ENCODE measurements at regions not wholly inside any gene's neighbourhood (a gene's known extent, or its start where the extent isn't known, plus 50 kb on each side); places are given as distances from the start of the nearest gene placed in this dataset.

GRCh38 chr5:159741829-159742322 lies 174.4 kb upstream of the ADRA1B start:
- Histone ChIP-seq H3K4me2 (ENCODE audit: low read length) (no peak overlapping the region), H3K23ac (ENCODE audit: low read length) (no peak overlapping the region), H2BK120ac (ENCODE audit: low read depth, low read length) (no peak overlapping the region), H3K27ac (ENCODE audit: low read depth, low read length) (no peak overlapping the region), H3K79me1 (ENCODE audit: low read length) (no peaks in the 10 kb centered on the region), H3K4ac (ENCODE audit: low read depth, low read length) (no peak overlapping the region), H2BK5ac (ENCODE audit: low read length) (no peak overlapping the region), H3K4me1 (ENCODE audit: control insufficient read depth, low read depth, low read length) (no peaks in the 10 kb centered on the region), H3K27me3 (ENCODE audit: insufficient read depth, low read length, poor library complexity) (no peaks in the 10 kb centered on the region), H3K9ac (ENCODE audit: low read length) (no peak overlapping the region), H3K18ac (ENCODE audit: low read length) (no peak overlapping the region), H2BK15ac (replicated peaks; ENCODE audit: low read depth) (no peak overlapping the region), H4K8ac (ENCODE audit: low read depth, low read length) (no peak overlapping the region), H3K79me2 (ENCODE audit: control insufficient read depth, insufficient read depth, low read length) (no peaks in the 10 kb centered on the region), H3K56ac (ENCODE audit: low read length) (no peak overlapping the region), H3K4me3 (ENCODE audit: low read length) (no peak overlapping the region), H4K5ac (ENCODE audit: low read length) (no peak overlapping the region), H3K36me3 (ENCODE audit: control insufficient read depth, insufficient read depth, low read length) (no peaks in the 10 kb centered on the region), H2AK5ac (ENCODE audit: low read length) (no peak overlapping the region)
- DNase-seq, result no peak
- WGBS (ENCODE audit: extremely low coverage, insufficient coverage, low lambda C conversion rate), result no CpG with 5 or more reads among the region's 5 CpGs

GRCh38 chr5:159743234-159743633 lies 173.0 kb upstream of the ADRA1B start:
- Histone ChIP-seq H3K79me1 (ENCODE audit: low read length) (no peaks in the 10 kb centered on the region), H3K9ac (ENCODE audit: low read length) (no peak overlapping the region), H4K8ac (ENCODE audit: low read depth, low read length) (no peak overlapping the region), H3K23ac (ENCODE audit: low read length) (no peak overlapping the region), H3K27ac (ENCODE audit: low read depth, low read length) (no peak overlapping the region), H3K56ac (ENCODE audit: low read length) (no peak overlapping the region), H3K4me1 (ENCODE audit: control insufficient read depth, low read depth, low read length) (no peaks in the 10 kb centered on the region), H2AK5ac (ENCODE audit: low read length) (no peak overlapping the region), H3K27me3 (ENCODE audit: insufficient read depth, low read length, poor library complexity) (no peaks in the 10 kb centered on the region), H3K36me3 (ENCODE audit: control insufficient read depth, insufficient read depth, low read length) (no peaks in the 10 kb centered on the region), H3K18ac (ENCODE audit: low read length) (no peak overlapping the region), H2BK5ac (ENCODE audit: low read length) (no peak overlapping the region), H2BK120ac (ENCODE audit: low read depth, low read length) (no peak overlapping the region), H3K4me3 (ENCODE audit: low read length) (no peak overlapping the region), H3K4me2 (ENCODE audit: low read length) (no peak overlapping the region), H3K4ac (ENCODE audit: low read depth, low read length) (no peak overlapping the region), H4K5ac (ENCODE audit: low read length) (no peak overlapping the region), H3K79me2 (ENCODE audit: control insufficient read depth, insufficient read depth, low read length) (no peaks in the 10 kb centered on the region), H2BK15ac (replicated peaks; ENCODE audit: low read depth) (no peak overlapping the region)
- DNase-seq, result no peak
- WGBS (ENCODE audit: extremely low coverage, insufficient coverage, low lambda C conversion rate), result no CpG with 5 or more reads among the region's 1 CpG

GRCh38 chr5:159746707-159747106 lies 169.6 kb upstream of the ADRA1B start:
- Histone ChIP-seq H3K9ac (ENCODE audit: low read length) (no peak overlapping the region), H3K56ac (ENCODE audit: low read length) (no peak overlapping the region), H3K27ac (ENCODE audit: low read depth, low read length) (no peak overlapping the region), H3K18ac (ENCODE audit: low read length) (no peak overlapping the region), H2BK15ac (replicated peaks; ENCODE audit: low read depth) (no peak overlapping the region), H3K79me2 (ENCODE audit: control insufficient read depth, insufficient read depth, low read length) (no peaks in the 10 kb centered on the region), H3K36me3 (ENCODE audit: control insufficient read depth, insufficient read depth, low read length) (no peaks in the 10 kb centered on the region), H3K23ac (ENCODE audit: low read length) (no peak overlapping the region), H4K5ac (ENCODE audit: low read length) (no peak overlapping the region), H4K8ac (ENCODE audit: low read depth, low read length) (no peak overlapping the region), H3K4me2 (ENCODE audit: low read length) (no peak overlapping the region), H2BK120ac (ENCODE audit: low read depth, low read length) (no peak overlapping the region), H3K4ac (ENCODE audit: low read depth, low read length) (no peak overlapping the region), H3K4me1 (ENCODE audit: control insufficient read depth, low read depth, low read length) (no peaks in the 10 kb centered on the region), H2AK5ac (ENCODE audit: low read length) (no peak overlapping the region), H3K27me3 (ENCODE audit: insufficient read depth, low read length, poor library complexity) (no peaks in the 10 kb centered on the region), H2BK5ac (ENCODE audit: low read length) (no peak overlapping the region), H3K4me3 (ENCODE audit: low read length) (no peak overlapping the region), H3K79me1 (ENCODE audit: low read length) (no peaks in the 10 kb centered on the region)
- no peak for DNase-seq
- WGBS (ENCODE audit: extremely low coverage, insufficient coverage, low lambda C conversion rate), result no CpG with 5 or more reads among the region's 4 CpGs

GRCh38 chr5:159749146-159749545 lies 167.1 kb upstream of the ADRA1B start:
- no peak overlapping the region for H3K4me2 ChIP-seq (ENCODE audit: low read length)
- no peak overlapping the region for H3K23ac ChIP-seq (ENCODE audit: low read length)
- no peak overlapping the region for H2BK120ac ChIP-seq (ENCODE audit: low read depth, low read length)
- H3K27me3 ChIP-seq (ENCODE audit: insufficient read depth, low read length, poor library complexity), result no peaks in the 10 kb centered on the region
- H3K36me3 ChIP-seq (ENCODE audit: control insufficient read depth, insufficient read depth, low read length), result no peaks in the 10 kb centered on the region
- H3K9ac ChIP-seq (ENCODE audit: low read length), result no peak overlapping the region
- no peak overlapping the region for H2BK15ac ChIP-seq (replicated peaks; ENCODE audit: low read depth)
- H3K4ac ChIP-seq (ENCODE audit: low read depth, low read length), result no peak overlapping the region
- no peaks in the 10 kb centered on the region for H3K79me1 ChIP-seq (ENCODE audit: low read length)
- H3K18ac ChIP-seq (ENCODE audit: low read length), result no peak overlapping the region
- no peak for DNase-seq
- no peak overlapping the region for H2AK5ac ChIP-seq (ENCODE audit: low read length)
- H2BK5ac ChIP-seq (ENCODE audit: low read length), result no peak overlapping the region
- H3K4me1 ChIP-seq (ENCODE audit: control insufficient read depth, low read depth, low read length), result no peaks in the 10 kb centered on the region
- H3K56ac ChIP-seq (ENCODE audit: low read length), result no peak overlapping the region
- no peak overlapping the region for H3K4me3 ChIP-seq (ENCODE audit: low read length)
- no peak overlapping the region for H4K5ac ChIP-seq (ENCODE audit: low read length)
- H4K8ac ChIP-seq (ENCODE audit: low read depth, low read length), result no peak overlapping the region
- no peaks in the 10 kb centered on the region for H3K79me2 ChIP-seq (ENCODE audit: control insufficient read depth, insufficient read depth, low read length)
- no peak overlapping the region for H3K27ac ChIP-seq (ENCODE audit: low read depth, low read length)

GRCh38 chr5:159750226-159750625 lies 166.1 kb upstream of the ADRA1B start:
- Histone ChIP-seq H2AK5ac (ENCODE audit: low read length) (no peak overlapping the region), H2BK5ac (ENCODE audit: low read length) (no peak overlapping the region), H3K4me2 (ENCODE audit: low read length) (no peak overlapping the region), H4K8ac (ENCODE audit: low read depth, low read length) (no peak overlapping the region), H3K23ac (ENCODE audit: low read length) (no peak overlapping the region), H3K4ac (ENCODE audit: low read depth, low read length) (no peak overlapping the region), H3K36me3 (ENCODE audit: control insufficient read depth, insufficient read depth, low read length) (no peaks in the 10 kb centered on the region), H3K79me2 (ENCODE audit: control insufficient read depth, insufficient read depth, low read length) (no peaks in the 10 kb centered on the region), H3K9ac (ENCODE audit: low read length) (no peak overlapping the region), H3K4me3 (ENCODE audit: low read length) (no peak overlapping the region), H3K27me3 (ENCODE audit: insufficient read depth, low read length, poor library complexity) (no peaks in the 10 kb centered on the region), H3K27ac (ENCODE audit: low read depth, low read length) (no peak overlapping the region), H2BK15ac (replicated peaks; ENCODE audit: low read depth) (no peak overlapping the region), H3K56ac (ENCODE audit: low read length) (no peak overlapping the region), H2BK120ac (ENCODE audit: low read depth, low read length) (no peak overlapping the region), H4K5ac (ENCODE audit: low read length) (no peak overlapping the region), H3K18ac (ENCODE audit: low read length) (no peak overlapping the region), H3K79me1 (ENCODE audit: low read length) (no peaks in the 10 kb centered on the region), H3K4me1 (ENCODE audit: control insufficient read depth, low read depth, low read length) (no peaks in the 10 kb centered on the region)
- DNase-seq, result no peak
- no CpG with 5 or more reads among the region's 5 CpGs for WGBS (ENCODE audit: extremely low coverage, insufficient coverage, low lambda C conversion rate)

GRCh38 chr5:159751459-159751858 lies 164.8 kb upstream of the ADRA1B start:
- Histone ChIP-seq H3K79me1 (ENCODE audit: low read length) (no peaks in the 10 kb centered on the region), H3K23ac (ENCODE audit: low read length) (no peak overlapping the region), H2BK15ac (replicated peaks; ENCODE audit: low read depth) (no peak overlapping the region), H3K4me3 (ENCODE audit: low read length) (no peak overlapping the region), H3K79me2 (ENCODE audit: control insufficient read depth, insufficient read depth, low read length) (no peaks in the 10 kb centered on the region), H3K27me3 (ENCODE audit: insufficient read depth, low read length, poor library complexity) (no peaks in the 10 kb centered on the region), H4K5ac (ENCODE audit: low read length) (no peak overlapping the region), H2AK5ac (ENCODE audit: low read length) (no peak overlapping the region), H3K9ac (ENCODE audit: low read length) (no peak overlapping the region), H3K18ac (ENCODE audit: low read length) (no peak overlapping the region), H2BK5ac (ENCODE audit: low read length) (no peak overlapping the region), H3K4me1 (ENCODE audit: control insufficient read depth, low read depth, low read length) (no peaks in the 10 kb centered on the region), H3K36me3 (ENCODE audit: control insufficient read depth, insufficient read depth, low read length) (no peaks in the 10 kb centered on the region), H2BK120ac (ENCODE audit: low read depth, low read length) (no peak overlapping the region), H3K56ac (ENCODE audit: low read length) (no peak overlapping the region), H3K27ac (ENCODE audit: low read depth, low read length) (no peak overlapping the region), H4K8ac (ENCODE audit: low read depth, low read length) (no peak overlapping the region), H3K4me2 (ENCODE audit: low read length) (no peak overlapping the region), H3K4ac (ENCODE audit: low read depth, low read length) (no peak overlapping the region)
- WGBS (ENCODE audit: extremely low coverage, insufficient coverage, low lambda C conversion rate), result no CpG with 5 or more reads among the region's 3 CpGs
- no peak for DNase-seq
